ENCODE measurements at regions not wholly inside any gene's neighbourhood (a gene's known extent, or its start where the extent isn't known, plus 50 kb on each side); places are given as distances from the start of the nearest gene placed in this dataset.

- TF ChIP-seq SUZ12 (IDR thresholded peaks at IDR 0.05) (no peak), TARDBP (IDR thresholded peaks at IDR 0.05) (no peak), HDGF (IDR thresholded peaks at IDR 0.05; ENCODE audit: borderline replicate concordance) (no peak), ARNT (IDR thresholded peaks at IDR 0.05) (no peak), SP1 (IDR thresholded peaks at IDR 0.05) (no peak), BHLHE40 (IDR thresholded peaks at IDR 0.05; ENCODE audit: borderline replicate concordance) (no peak), FOXM1 (IDR thresholded peaks at IDR 0.05; ENCODE audit: borderline replicate concordance) (no peak), ELF4 (IDR thresholded peaks at IDR 0.05) (no peak), CTBP1 (IDR thresholded peaks at IDR 0.05; ENCODE audit: borderline replicate concordance) (no peak), ZNF384 (IDR thresholded peaks at IDR 0.05) (no peak), FOXA1 (IDR thresholded peaks at IDR 0.05) (no peak), LEF1 (IDR thresholded peaks at IDR 0.05; ENCODE audit: borderline replicate concordance) (no peak), L3MBTL2 (conservative IDR thresholded peaks at IDR 0.05) (no peak)
Observed at GRCh38 chr12:124509676-124510300, 57.6 kb downstream of the NCOR2 start.
